HG03060 (cell line): ENCODE measurements at regions not wholly inside any gene's neighbourhood (a gene's known extent, or its start where the extent isn't known, plus 50 kb on each side); places are given as distances from the start of the nearest gene placed in this dataset.
"Not testable (repeated sequence)": the region's sequence is repeated elsewhere in the genome, so short reads cannot be mapped to it uniquely, and the experiment has no call there.

ENCODE experiments used
- ATAC-seq: cut with Tn5 transposase; IDR thresholded peaks from one replicate; pipeline ENCODE4 v1.9.1; 2021; ENCODE audit warnings: low read depth, moderate number of reproducible peaks; ENCODE audit not compliant: unreplicated experiment

- no peak for ATAC-seq
Measured at GRCh38 chr3:177447938-177448337, 250.7 kb upstream of the TBL1XR1 start.

GRCh38 chr3:177448987-177449359 is 251.7 kb upstream of the TBL1XR1 start:
- ATAC-seq, result peak; percentile 19

DNA sequence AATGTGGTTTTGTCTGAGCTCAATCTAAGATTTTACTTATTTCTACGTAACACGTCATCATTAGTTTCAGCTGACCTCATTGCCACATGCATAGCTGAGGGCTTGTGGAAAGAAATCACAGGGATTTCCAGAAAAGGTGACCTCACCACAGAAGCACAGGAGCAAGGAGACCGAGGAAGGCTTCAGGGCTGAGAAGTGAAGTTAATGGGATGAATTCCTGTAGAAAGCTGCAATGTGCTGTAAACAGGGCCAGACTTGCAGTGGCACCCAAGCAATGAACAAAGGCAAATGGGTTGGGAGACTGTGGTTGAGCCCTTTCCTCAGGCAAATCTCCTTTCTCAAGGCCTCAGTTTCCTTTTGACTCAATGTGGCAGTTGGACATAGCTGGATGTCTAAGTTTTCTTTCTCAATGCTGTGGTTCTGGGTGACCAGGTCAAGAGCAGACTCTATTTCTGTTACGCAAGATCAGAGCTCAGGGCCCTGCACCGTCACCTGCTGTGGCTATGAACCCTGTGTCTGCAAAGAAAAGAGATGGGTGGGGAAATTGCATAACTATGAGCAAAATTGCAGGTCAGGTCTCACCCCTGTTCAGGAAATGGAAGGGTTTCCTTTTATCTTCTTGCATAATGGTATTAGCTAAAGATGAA is 252.2 kb upstream of the TBL1XR1 start:
- ATAC-seq, result peak; percentile 92

DNA sequence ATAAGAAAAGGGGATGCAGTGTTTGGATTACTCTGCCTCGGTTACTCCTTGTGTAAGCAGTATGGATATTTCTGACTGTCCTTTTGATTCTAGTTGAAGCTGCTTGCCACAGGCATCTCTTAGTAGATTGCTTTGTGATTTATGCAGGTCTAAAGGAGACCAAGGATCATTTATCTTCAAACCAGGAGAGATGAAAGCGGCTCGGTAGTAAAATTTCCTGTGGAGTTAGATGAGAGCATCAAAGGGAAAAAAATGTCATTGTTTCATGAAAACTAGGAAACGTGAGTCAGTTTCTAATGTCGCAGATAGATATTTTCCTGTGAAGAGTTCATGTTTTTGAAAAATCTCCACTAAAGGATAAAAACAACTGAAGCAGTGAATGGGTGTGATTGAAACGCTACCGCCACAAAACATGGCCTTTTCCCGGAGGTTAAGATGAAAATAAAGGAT is 254.0 kb upstream of the TBL1XR1 start:
- ATAC-seq, result no peak

DNA sequence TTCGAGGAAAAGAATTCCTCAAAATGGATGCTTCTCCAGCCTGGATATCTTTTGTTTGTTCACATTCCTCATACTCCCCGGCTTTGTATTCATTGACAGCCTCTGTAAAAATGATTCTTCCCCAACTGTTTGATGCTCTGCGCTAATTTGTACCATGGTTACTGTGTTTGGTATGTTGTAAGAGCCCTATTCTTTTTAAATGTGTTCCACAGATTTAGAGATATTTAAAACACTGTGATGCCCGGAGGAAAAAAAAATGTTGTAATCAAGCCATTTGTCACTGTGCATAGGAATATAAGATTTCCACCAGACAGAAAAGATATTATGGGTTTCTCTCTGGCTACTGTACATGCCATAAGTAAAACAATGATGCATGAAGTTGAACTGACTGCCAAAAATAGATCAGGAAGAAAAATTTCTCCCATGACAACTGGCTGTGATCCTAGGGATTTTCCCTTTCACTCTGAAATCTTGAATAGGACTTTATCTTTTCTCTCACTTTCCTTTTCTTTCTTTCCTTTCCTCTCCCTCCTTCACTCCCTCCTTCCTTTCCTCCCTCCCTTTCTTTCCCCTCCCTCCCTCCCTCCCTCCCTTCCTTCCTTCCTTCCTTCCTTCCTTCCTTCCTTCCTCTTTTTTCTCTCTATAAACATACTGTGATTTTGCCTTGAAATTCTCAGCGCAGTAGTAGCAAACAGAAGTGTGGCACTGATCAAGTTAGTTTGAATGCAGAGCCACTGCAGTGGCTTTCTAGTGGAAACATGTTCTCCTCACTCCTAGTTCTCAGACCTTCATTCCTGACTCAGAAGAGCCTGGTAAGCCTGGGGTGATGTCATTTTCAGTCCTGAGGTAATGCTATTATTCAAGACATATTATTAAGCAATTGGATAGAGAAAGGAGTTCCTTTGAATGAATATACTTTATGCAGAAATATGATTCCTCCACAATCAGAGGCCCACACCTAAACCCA is 254.9 kb upstream of the TBL1XR1 start:
- no peak for ATAC-seq

GRCh38 chr3:177452831-177453450 is 255.7 kb upstream of the TBL1XR1 start:
- ATAC-seq, result no peak

- no peak for ATAC-seq
Measured at GRCh38 chr3:177453451-177453844, 256.2 kb upstream of the TBL1XR1 start.

DNA sequence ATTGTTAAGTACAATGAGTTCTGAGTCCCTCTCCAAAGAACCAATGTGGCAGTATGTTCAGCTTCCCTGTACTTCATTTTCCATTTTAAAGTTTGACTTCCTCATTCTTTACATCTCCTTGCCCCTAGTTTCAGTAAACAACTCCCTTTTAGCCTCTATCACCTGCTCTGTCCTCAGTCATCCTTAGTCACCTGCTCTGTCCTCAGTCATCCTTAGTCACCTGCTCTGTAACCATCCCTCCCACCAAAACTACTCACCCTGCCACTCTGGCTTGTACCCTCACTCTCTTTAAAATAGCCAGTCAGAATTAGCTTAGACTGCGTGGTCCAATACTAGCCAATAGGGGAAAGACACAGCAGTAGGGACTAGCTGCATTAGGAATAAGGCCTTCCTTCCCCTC is 259.9 kb upstream of the TBL1XR1 start:
- ATAC-seq, result not testable (repeated sequence)

DNA sequence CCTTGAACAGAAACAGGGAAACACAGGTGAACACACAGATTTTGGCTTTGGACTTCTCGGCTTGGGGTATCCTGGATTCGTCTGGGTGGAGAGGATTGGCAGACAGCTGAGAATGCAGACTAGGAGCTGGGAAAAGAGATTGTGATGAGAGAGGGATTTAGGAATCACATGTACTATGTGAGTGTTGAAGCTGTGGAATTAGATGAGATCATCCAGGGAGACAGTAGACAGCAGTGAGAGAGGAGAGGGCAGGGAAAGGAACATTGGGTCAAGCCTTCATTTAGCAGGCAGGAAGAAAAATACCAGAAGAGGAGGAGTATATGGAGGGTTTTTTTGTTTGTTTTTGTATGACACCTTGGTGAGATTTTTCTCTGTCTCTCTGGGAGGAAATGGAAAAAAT is 262.1 kb upstream of the TBL1XR1 start:
- no peak for ATAC-seq

- ATAC-seq, result no peak
Measured at GRCh38 chr3:177460047-177460446, 262.8 kb upstream of the TBL1XR1 start.

GRCh38 chr3:177461765-177462164 is 264.5 kb upstream of the TBL1XR1 start:
- no peak for ATAC-seq

- ATAC-seq, result not testable (repeated sequence)
Measured at GRCh38 chr3:177463341-177463740, 266.1 kb upstream of the TBL1XR1 start.

GRCh38 chr3:177463863-177464262 is 266.6 kb upstream of the TBL1XR1 start:
- no peak for ATAC-seq

GRCh38 chr3:177464392-177465256 is 267.3 kb upstream of the TBL1XR1 start:
- no peak for ATAC-seq

DNA sequence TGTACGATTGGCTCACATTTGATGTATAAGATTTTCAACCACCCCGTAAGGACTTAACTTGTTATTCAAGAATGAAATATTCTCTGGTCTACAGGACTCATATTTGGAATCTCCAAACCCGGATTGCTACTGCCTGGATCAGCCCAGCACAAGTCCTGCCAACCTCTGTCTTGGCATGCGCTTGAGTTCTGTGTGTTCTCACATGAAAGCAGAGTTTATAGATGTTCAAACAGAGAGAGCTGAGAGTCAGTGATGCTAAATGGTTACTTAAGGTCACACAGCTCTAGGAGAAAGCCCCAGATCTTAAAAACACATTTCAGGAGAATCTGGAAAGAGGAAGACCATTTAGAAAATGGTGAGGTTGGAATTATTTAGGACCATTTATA is 268.0 kb upstream of the TBL1XR1 start:
- ATAC-seq, result no peak

- no peak for ATAC-seq
Measured at GRCh38 chr3:177466074-177466473, 268.8 kb upstream of the TBL1XR1 start.

- ATAC-seq, result not testable (repeated sequence)
Measured at GRCh38 chr3:177466622-177467021, 269.3 kb upstream of the TBL1XR1 start.

GRCh38 chr3:177467247-177467985 is 270.1 kb upstream of the TBL1XR1 start:
- ATAC-seq, result no peak

DNA sequence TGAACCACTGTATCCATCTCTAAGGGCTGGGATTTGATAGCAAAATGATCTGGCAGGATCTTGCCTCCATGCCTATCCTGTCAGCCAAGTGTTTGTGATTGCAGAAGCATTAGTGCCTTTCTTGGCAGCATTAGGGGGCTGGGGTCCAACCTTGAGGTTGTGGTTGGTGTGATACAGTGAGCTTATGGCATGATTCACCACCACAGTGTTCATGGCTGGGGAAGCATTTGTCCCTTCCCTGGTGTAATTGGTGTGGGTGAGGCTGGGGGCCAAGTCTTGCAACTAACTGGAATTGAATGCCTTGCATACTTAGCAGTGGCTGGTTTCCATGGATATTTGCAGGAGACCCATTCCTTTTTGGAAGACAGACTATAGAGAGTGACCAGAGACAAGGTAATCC is 271.0 kb upstream of the TBL1XR1 start:
- no peak for ATAC-seq

- no peak for ATAC-seq
Measured at GRCh38 chr3:177468816-177469215, 271.5 kb upstream of the TBL1XR1 start.
